OCI-LY7 (cell line): ENCODE measurements at regions not wholly inside any gene's neighbourhood (a gene's known extent, or its start where the extent isn't known, plus 50 kb on each side); places are given as distances from the start of the nearest gene placed in this dataset.

Source experiments
- CTCF ChIP-seq: fragments of 200-600 bp; sonication (generic); conservative IDR thresholded peaks from 2 replicates; pipeline ENCODE4 v1.5.1; 2014; ENCODE audit warnings: mild to moderate bottlenecking, antibody characterized with exemption, low read length, moderate library complexity, mixed read lengths
- EZH2phosphoT487 ChIP-seq: fragments of 200-600 bp; sonication (generic); IDR thresholded peaks from 2 replicates; pipeline ENCODE4 v1.6.1; 2018; ENCODE audit warnings: low read depth, borderline replicate concordance, mild to moderate bottlenecking, mixed run types, antibody characterized with exemption, low read length, moderate library complexity, mixed read lengths

GRCh38 chr3:16122661-16123060 is 51.8 kb upstream of the GALNT15 start:
- TF ChIP-seq CTCF (no peak), EZH2phosphoT487 (no peak)
